Ovary (tissue), 3 donors: ENCODE measurements at regions not wholly inside any gene's neighbourhood (a gene's known extent, or its start where the extent isn't known, plus 50 kb on each side); places are given as distances from the start of the nearest gene placed in this dataset.

Experiments
- CTCF ChIP-seq, 3 donors: fragments of 450-650 bp in 2 of 3; fragments of 200-600 bp in 1 of 3; IDR thresholded peaks; one replicate each; pipeline versions ENCODE4 v1.5.1 to v1.8.0; 2016 to 2022; ENCODE audit warnings: antibody characterized with exemption in 3 of 3, mild to moderate bottlenecking in 1 of 3
- POLR2A ChIP-seq: fragments of 450-650 bp; IDR thresholded peaks from one replicate; pipeline ENCODE4 v1.6.1; 2017; ENCODE audit warnings: antibody characterized with exemption, mild to moderate bottlenecking, moderate library complexity
- donor health status: DM: no; HTN: no; CAD: no.

- TF ChIP-seq CTCF (IDR thresholded peaks at IDR 0.05) (no peak), POLR2A (no peak)
Measured at GRCh38 chr7:101708223-101708622, 79.1 kb upstream of the MYL10 start.
